Neural progenitor cell (in vitro differentiated cells): ENCODE measurements at regions not wholly inside any gene's neighbourhood (a gene's known extent, or its start where the extent isn't known, plus 50 kb on each side); places are given as distances from the start of the nearest gene placed in this dataset.

Experiments used
- EZH2 ChIP-seq: fragments of 200-600 bp; sonication (generic); IDR thresholded peaks from 2 replicates; pipeline ENCODE4 v1.6.1; 2017; ENCODE audit warnings: antibody characterized with exemption, mild to moderate bottlenecking, moderate library complexity
- TF ChIP-seq, protein P1 (sequence below): fragments of 200-600 bp; sonication (generic); IDR thresholded peaks from 2 replicates; pipeline ENCODE4 v1.5.1; 2017; ENCODE audit warnings: antibody characterized with exemption, mild to moderate bottlenecking

DNA sequence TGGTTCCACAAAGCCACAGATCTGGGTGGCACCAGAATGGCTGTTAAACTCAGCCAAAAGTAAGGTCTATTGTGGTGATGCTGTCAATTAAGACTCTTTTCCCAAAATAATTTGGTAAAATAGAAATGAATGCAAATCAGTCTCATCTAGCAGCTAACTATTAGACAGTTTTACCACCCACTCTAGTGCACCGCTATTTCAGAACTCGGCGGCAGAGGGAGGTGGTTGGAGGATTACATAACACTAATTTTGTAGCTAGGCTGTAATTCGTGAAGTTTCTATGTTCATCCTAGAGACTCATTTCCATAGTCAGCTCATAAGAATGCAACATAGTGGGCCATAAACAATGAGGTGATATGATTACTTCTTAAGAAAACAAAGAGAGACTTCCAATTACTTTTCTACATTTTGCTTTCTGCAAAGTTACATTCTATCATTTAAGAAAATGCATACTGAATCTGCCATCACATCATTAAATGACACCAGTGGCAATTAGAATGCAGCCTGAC is 413.8 kb downstream of the FBXO15 start:
- TF ChIP-seq, protein P1, sequence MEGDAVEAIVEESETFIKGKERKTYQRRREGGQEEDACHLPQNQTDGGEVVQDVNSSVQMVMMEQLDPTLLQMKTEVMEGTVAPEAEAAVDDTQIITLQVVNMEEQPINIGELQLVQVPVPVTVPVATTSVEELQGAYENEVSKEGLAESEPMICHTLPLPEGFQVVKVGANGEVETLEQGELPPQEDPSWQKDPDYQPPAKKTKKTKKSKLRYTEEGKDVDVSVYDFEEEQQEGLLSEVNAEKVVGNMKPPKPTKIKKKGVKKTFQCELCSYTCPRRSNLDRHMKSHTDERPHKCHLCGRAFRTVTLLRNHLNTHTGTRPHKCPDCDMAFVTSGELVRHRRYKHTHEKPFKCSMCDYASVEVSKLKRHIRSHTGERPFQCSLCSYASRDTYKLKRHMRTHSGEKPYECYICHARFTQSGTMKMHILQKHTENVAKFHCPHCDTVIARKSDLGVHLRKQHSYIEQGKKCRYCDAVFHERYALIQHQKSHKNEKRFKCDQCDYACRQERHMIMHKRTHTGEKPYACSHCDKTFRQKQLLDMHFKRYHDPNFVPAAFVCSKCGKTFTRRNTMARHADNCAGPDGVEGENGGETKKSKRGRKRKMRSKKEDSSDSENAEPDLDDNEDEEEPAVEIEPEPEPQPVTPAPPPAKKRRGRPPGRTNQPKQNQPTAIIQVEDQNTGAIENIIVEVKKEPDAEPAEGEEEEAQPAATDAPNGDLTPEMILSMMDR: no peak
- TF ChIP-seq EZH2: no peak
